ENCODE measurements at regions not wholly inside any gene's neighbourhood (a gene's known extent, or its start where the extent isn't known, plus 50 kb on each side); places are given as distances from the start of the nearest gene placed in this dataset.

DNA sequence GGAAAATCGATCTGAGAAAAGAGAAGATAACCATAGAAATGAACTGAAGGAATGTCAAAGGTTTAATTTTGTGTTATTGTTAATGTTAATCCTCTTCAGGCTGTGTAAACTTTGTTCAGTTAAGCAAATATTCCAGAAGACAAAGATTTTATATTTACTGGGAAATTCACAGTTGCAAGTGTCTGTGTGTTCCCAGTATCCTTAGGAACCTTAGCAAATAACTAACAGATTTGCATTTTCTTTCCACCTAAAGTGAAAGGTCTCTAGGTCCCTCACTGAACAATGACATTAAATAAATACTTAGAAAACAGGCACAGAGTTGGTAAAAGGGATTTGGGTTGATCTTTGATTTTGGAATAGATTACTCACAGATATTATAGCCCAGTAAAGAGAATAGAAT lies 324.7 kb downstream of the C4orf33 start:
- no peak overlapping the region for H3K27ac ChIP-seq (replicated peaks in 1 of 4)
- TF ChIP-seq, protein P1, sequence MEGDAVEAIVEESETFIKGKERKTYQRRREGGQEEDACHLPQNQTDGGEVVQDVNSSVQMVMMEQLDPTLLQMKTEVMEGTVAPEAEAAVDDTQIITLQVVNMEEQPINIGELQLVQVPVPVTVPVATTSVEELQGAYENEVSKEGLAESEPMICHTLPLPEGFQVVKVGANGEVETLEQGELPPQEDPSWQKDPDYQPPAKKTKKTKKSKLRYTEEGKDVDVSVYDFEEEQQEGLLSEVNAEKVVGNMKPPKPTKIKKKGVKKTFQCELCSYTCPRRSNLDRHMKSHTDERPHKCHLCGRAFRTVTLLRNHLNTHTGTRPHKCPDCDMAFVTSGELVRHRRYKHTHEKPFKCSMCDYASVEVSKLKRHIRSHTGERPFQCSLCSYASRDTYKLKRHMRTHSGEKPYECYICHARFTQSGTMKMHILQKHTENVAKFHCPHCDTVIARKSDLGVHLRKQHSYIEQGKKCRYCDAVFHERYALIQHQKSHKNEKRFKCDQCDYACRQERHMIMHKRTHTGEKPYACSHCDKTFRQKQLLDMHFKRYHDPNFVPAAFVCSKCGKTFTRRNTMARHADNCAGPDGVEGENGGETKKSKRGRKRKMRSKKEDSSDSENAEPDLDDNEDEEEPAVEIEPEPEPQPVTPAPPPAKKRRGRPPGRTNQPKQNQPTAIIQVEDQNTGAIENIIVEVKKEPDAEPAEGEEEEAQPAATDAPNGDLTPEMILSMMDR (IDR thresholded peaks at IDR 0.05): no peak
- TF ChIP-seq EP300 (IDR thresholded peaks at IDR 0.05): no peak
- no peak for TF ChIP-seq POLR2AphosphoS5 (IDR thresholded peaks at IDR 0.05)
- TF ChIP-seq POLR2A (IDR thresholded peaks at IDR 0.05; ENCODE audit: low read depth): no peak
- H3K36me3 ChIP-seq: no peaks in the 10 kb centered on the region
- no peaks in the 10 kb centered on the region for H3K4me1 ChIP-seq
- intact Hi-C loops (cut with DNase I): no loop called here
- no peak overlapping the region for H3K4me3 ChIP-seq
- WGBS: 39% methylated on average over 1 of the region's 1 CpG
- no peaks in the 10 kb centered on the region for H3K27me3 ChIP-seq
- no peak for DNase-seq (ENCODE audit: extremely low spot score)
- peaks cover 0 to 6% (median 0%) of the 10 kb centered on the region in 4 donors for H3K9me3 ChIP-seq

DNA sequence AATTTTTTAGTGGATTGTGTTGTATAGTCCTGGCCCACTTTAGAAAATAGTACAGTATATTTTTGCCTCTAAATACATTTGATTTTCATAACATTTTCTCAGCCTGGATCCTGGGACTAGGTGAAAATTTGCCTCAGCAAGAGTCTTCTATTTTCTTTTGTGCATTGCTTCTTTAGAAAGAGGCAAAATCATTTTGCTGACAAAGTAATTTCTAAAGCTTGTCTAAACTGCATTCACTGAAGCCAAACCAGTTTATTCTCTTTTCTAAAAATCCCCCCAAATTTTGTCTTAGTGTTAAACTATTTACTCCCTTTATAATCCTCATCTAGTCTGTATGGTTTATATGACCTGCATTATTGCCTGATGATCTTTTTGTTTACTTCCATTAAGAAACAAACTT lies 326.3 kb downstream of the C4orf33 start:
- Histone ChIP-seq H3K27ac (replicated peaks in 1 of 4) (no peak overlapping the region), H3K27me3 (no peaks in the 10 kb centered on the region), H3K4me1 (no peaks in the 10 kb centered on the region), H3K4me3 (no peak overlapping the region), H3K9me3 (peaks cover 0 to under 1% (median 0%) of the 10 kb centered on the region in 4 donors), H3K36me3 (no peaks in the 10 kb centered on the region)
- TF ChIP-seq POLR2AphosphoS5 (IDR thresholded peaks at IDR 0.05) (no peak), EP300 (IDR thresholded peaks at IDR 0.05) (no peak), POLR2A (IDR thresholded peaks at IDR 0.05; ENCODE audit: low read depth) (no peak)
- TF ChIP-seq, protein P1 (IDR thresholded peaks at IDR 0.05): no peak
- intact Hi-C loops (cut with DNase I): no loop called here
- no peak for DNase-seq (ENCODE audit: extremely low spot score)

DNA sequence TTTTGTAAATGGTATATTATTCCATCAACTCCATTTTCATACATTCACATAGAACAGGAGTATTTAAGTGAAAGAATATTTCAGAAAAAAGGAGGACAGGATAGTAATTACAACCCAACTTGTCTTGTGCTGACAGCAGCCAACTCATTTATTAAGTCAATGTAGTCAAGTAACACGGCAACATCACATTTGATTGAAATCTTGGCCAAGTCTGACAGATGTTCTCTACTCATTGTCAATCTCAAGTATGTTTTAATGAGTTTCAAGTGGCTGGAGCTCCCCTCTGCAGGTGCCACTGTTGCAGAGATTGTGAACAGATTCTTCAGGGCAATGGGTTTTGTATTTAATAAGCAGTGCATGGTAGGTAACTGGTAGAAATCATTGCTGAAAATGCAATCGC lies 332.5 kb downstream of the C4orf33 start:
- intact Hi-C loops (cut with DNase I): no loop called here
- no peak for DNase-seq (ENCODE audit: extremely low spot score)

GRCh38 chr4:129429581-129430320 lies 333.8 kb downstream of the C4orf33 start:
- WGBS: 72% methylated on average over 2 of the region's 2 CpGs
- no peak for DNase-seq (ENCODE audit: extremely low spot score)

More for the DNA sequence above, 332.5 kb downstream of the C4orf33 start:
- Histone ChIP-seq H3K4me1 (peaks cover 0 to 14% (median 14%) of the 10 kb centered on the region in 4 donors), H3K27me3 (no peaks in the 10 kb centered on the region), H3K9me3 (no peaks in the 10 kb centered on the region), H3K4me3 (no peak overlapping the region), H3K36me3 (no peaks in the 10 kb centered on the region), H3K27ac (replicated peaks in 1 of 4) (no peak overlapping the region)
- TF ChIP-seq, protein P1 (IDR thresholded peaks at IDR 0.05): no peak
- TF ChIP-seq POLR2AphosphoS5 (IDR thresholded peaks at IDR 0.05) (no peak), EP300 (IDR thresholded peaks at IDR 0.05) (no peak), POLR2A (IDR thresholded peaks at IDR 0.05; ENCODE audit: low read depth) (no peak)
- 82% methylated on average over 2 of the region's 2 CpGs for WGBS

DNA sequence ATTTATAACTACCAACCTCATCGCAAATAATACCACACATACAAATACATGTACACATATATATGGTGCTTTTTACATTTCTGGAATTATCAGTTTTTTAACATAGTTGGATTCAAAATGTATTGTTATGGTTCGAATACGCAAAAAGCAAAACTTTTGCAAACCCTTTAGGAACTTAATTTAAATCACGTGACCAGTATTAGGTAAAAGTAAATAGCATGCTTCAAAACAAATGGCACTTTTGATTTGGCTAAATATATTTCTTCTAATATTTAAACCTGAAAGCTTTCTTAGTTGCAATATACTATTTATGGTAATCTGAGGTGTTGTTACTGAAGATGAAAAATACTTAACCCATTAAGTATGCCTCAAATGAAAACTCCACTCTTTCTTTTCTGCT lies 341.4 kb downstream of the C4orf33 start:
- Histone ChIP-seq H3K27me3 (no peaks in the 10 kb centered on the region), H3K4me3 (no peak overlapping the region), H3K9me3 (no peaks in the 10 kb centered on the region), H3K4me1 (no peaks in the 10 kb centered on the region), H3K27ac (replicated peaks in 1 of 4) (no peak overlapping the region), H3K36me3 (no peaks in the 10 kb centered on the region)
- intact Hi-C loops (cut with DNase I): no loop called here
- TF ChIP-seq POLR2A (IDR thresholded peaks at IDR 0.05; ENCODE audit: low read depth): no peak
- TF ChIP-seq POLR2AphosphoS5 (IDR thresholded peaks at IDR 0.05): no peak
- TF ChIP-seq EP300 (IDR thresholded peaks at IDR 0.05): no peak
- TF ChIP-seq, protein P1 (IDR thresholded peaks at IDR 0.05): no peak
- DNase-seq (ENCODE audit: extremely low spot score): no peak
- 95% methylated on average over 4 of the region's 4 CpGs for WGBS

More at GRCh38 chr4:129429581-129430320, 333.8 kb downstream of the C4orf33 start:
- intact Hi-C loops (cut with DNase I): no loop called here
- no peaks in the 10 kb centered on the region for H3K9me3 ChIP-seq
- no peak for TF ChIP-seq POLR2AphosphoS5 (IDR thresholded peaks at IDR 0.05)
- H3K27ac ChIP-seq (replicated peaks in 1 of 4): no peak overlapping the region
- H3K4me3 ChIP-seq: no peak overlapping the region
- no peaks in the 10 kb centered on the region for H3K27me3 ChIP-seq
- no peaks in the 10 kb centered on the region for H3K36me3 ChIP-seq
- H3K4me1 ChIP-seq: peaks cover 0 to 14% (median 14%) of the 10 kb centered on the region in 4 donors
